HG03103 (cell line): ENCODE measurements at regions not wholly inside any gene's neighbourhood (a gene's known extent, or its start where the extent isn't known, plus 50 kb on each side); places are given as distances from the start of the nearest gene placed in this dataset.
"Not testable (repeated sequence)": the region's sequence is repeated elsewhere in the genome, so short reads cannot be mapped to it uniquely, and the experiment has no call there.

ENCODE experiments used
- ATAC-seq: cut with Tn5 transposase; IDR thresholded peaks from one replicate; pipeline ENCODE4 v1.9.1; 2021; ENCODE audit warnings: low read depth; ENCODE audit not compliant: unreplicated experiment

DNA sequence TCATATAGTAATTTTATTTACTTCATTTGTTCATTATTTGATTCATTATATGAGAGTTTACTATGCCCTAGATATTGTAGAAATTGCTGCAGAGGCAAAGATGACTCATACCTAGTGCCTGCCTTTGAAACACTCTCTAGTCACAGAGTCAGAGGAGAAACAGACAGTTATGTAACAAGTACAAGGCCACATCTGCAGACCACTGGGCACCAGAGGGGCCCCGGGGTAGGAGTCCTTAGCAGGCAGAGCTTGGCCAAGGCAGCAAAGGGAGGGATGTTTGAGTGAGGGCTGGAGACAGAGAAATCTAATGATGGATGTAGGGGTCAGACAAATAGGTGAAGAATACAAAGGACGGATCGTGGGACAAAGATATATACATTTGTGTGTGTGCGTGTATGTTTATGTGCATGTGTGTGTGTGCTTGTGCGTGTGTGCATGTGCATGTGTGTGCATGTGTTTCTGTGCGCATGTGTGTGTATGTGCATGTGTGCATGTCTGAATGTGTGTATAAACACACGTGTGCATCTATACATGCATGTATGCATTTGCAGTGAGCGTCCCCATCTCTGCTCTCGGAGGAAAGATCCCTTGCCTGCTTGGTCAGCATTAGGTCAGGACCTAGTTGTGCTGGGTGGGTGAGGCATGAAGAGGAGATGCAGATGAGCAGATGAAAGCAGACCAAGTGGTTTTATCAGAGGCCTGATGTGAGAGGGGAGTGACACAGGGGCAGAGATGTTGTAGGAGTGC, 170.6 kb upstream of the MYT1L start:
- ATAC-seq: no peak

GRCh38 chr2:2495606-2496005, 164.5 kb upstream of the MYT1L start:
- ATAC-seq: no peak

GRCh38 chr2:2493496-2493895, 162.4 kb upstream of the MYT1L start:
- ATAC-seq: no peak

DNA sequence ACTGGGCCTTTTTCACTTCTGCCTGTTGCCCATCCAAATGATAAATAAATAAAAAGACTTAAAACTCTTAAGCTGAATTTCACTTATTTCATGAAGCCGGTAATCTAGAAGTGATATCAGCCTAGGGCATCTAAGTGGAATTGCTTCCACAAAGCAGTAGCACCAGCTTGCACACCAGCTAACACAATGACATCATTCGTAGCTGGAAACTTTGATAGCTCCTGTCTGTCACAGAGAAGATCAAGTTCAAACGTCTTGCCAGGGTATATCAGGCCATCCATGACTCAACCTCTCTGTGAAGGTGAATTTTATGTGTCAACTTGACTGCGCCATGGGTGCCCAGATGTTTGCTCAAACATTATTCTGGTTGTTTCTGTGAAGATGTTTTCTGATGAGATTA, 161.7 kb upstream of the MYT1L start:
- no peak for ATAC-seq

DNA sequence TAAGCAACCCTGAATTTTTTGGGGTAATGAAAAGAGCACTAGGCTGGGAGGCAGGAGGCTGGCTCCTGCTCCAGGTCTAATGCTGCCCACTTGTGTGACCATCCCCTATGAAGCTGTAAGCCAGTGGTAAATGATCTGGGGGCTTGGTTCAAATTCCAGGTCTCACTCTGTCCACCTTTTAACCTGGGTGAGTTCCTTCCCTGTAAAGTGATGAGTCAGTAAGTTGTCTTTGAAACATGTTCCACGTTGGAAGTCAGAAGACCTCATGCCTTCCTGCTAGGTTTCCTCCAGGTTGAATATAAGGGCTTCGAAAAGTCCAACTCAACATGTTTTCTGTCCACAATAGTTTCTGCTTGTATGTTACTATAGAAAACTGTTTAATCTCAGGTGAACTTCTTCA, 160.9 kb upstream of the MYT1L start:
- ATAC-seq: no peak

DNA sequence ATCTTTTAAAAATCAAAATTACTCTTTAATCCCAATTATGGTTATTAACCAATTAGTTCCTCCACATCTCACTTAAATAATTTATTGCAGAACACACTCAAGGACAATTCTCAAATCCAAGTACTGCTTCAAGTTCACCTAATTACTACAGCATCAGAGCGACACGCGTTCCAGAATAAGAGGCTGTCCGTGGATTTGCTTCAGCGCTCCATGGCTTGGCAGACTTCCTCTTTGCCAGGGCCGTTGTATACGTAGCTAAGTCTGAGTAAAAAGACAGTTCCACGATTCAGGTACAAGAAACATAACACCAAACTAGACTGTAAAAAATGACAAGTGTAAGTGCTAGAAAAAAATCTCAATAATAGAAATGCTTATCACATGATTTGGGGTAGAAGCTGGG, 153.2 kb upstream of the MYT1L start:
- no peak for ATAC-seq

GRCh38 chr2:2482851-2483250, 151.8 kb upstream of the MYT1L start:
- ATAC-seq: no peak

GRCh38 chr2:2472881-2473280, 141.8 kb upstream of the MYT1L start:
- no peak for ATAC-seq

- no peak for ATAC-seq
Measured at GRCh38 chr2:2472044-2472443, 141.0 kb upstream of the MYT1L start.

DNA sequence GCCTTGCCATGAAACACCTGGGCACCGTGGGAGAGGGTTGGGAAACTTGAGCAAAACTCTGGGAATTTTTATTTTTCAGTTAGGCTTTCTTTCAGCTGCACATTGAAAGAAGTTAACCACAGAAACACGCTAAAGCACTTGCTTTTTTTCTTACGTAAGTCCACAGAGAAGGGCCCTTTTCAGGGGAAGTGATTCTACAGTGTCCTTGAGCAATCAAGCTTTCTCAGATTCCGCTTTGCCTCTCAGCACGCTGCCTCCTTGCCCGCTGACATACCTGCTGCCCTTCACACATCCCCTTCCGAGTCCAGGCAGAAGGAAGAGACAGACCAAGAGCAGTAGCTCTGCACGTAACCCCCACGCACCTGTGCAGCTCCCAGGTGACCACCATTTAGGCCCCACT, 135.5 kb upstream of the MYT1L start:
- ATAC-seq: no peak

DNA sequence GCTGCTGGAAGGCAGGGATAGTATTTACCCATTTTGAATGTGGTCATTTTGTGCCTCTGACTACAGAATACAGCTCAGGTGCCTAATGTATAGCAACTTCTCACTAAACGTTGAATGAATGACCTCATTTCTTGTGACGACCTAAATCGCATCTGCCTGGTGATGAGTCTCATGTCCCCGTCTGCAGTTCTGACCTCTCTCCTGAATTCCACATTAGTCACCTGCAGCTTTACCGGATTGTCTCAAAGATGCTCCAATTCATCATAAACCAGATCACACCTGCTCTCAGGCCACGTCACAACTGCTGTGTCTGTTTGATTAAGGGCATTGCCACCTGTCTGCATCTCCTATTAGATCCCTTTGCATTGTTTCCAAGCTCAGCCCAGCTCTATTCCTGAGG, 133.6 kb upstream of the MYT1L start:
- ATAC-seq: no peak

GRCh38 chr2:2464094-2464493, 133.0 kb upstream of the MYT1L start:
- ATAC-seq: no peak

DNA sequence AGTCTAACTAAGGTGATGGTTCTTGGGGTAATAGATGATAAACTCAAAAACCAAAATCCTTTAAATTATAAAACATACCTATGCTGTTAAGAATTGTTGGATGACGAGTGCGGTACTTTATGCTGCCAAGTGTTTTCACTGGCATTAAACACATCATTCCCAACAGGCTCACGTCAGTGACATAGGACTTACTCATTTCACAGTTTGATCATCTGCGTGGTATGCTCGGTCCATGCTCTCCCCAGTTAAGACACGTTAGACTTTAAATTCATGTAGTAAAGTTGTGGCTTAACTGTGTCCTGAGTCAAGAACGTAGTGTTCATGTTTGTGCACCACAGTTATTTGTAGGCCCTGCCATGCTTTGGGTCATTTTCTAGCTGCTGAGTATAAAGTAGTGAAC, 125.6 kb upstream of the MYT1L start:
- ATAC-seq: no peak

- no peak for ATAC-seq
Measured at GRCh38 chr2:2455151-2455550, 124.1 kb upstream of the MYT1L start.

- no peak for ATAC-seq
Measured at GRCh38 chr2:2452961-2453360, 121.9 kb upstream of the MYT1L start.

GRCh38 chr2:2451275-2451674, 120.2 kb upstream of the MYT1L start:
- not testable (repeated sequence) for ATAC-seq

- ATAC-seq: no peak
Measured at GRCh38 chr2:2448178-2448577, 117.1 kb upstream of the MYT1L start.

GRCh38 chr2:2422621-2423020, 91.5 kb upstream of the MYT1L start:
- no peak for ATAC-seq

GRCh38 chr2:2413525-2413924, 82.5 kb upstream of the MYT1L start:
- ATAC-seq: no peak

- no peak for ATAC-seq
Measured at GRCh38 chr2:2410987-2411386, 79.9 kb upstream of the MYT1L start.

DNA sequence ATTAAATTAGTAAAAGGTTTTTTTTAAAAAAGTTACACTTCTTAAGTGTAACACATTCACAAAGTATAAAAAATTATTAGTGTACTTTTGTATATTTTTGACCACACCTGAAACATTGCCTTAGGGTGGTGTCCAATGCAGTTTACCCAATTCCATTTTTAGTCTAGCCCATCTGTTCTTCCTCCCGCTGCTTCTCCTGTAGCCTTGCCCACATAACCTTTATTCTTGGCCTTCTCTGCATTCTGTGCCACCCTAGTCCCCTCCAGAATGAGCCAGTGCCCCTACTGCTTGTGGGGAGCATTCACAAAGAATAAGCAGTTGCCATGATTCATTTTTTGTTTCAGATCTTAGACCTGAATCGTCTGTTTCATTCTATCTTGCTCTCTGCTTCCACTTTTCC, 78.4 kb upstream of the MYT1L start:
- no peak for ATAC-seq

GRCh38 chr2:2405780-2406179, 74.7 kb upstream of the MYT1L start:
- ATAC-seq: no peak
